GM23338 (cell line): ENCODE measurements at regions not wholly inside any gene's neighbourhood (a gene's known extent, or its start where the extent isn't known, plus 50 kb on each side); places are given as distances from the start of the nearest gene placed in this dataset.

Source experiments
- ATAC-seq: fragments of 200-7000 bp; cut with Tn5 transposase; 3 replicates; pipeline ENCODE4 v1.9.1; 2020
- DNase-seq: peaks from one replicate; pipeline ENCODE4 v3.0.0-alpha.2; 2015; ENCODE audit warnings: low spot score
- H2AFZ ChIP-seq: fragments of 200-600 bp; sonication (generic); 2 replicates; pipeline ENCODE4 v1.8.0; 2016; ENCODE audit warnings: antibody characterized with exemption, mild to moderate bottlenecking, moderate library complexity
- H3F3A ChIP-seq: fragments of 200-600 bp; sonication (generic); replicated peaks from 2 replicates; pipeline ENCODE4 v1.8.0; 2017; ENCODE audit warnings: antibody characterized with exemption, mixed run types, low read depth
- H3K27ac ChIP-seq: fragments of 200-600 bp; sonication (generic); 2 replicates; pipeline ENCODE4 v1.6.1; 2016; ENCODE audit warnings: low read depth
- H3K27me3 ChIP-seq: fragments of 200-600 bp; sonication (generic); 2 replicates; pipeline ENCODE4 v1.8.0; 2016; ENCODE audit warnings: mild to moderate bottlenecking, mixed run types, moderate library complexity; ENCODE audit not compliant: insufficient read depth
- H3K36me3 ChIP-seq: fragments of 200-600 bp; sonication (generic); 2 replicates; pipeline ENCODE4 v1.8.0; 2016; ENCODE audit warnings: mild to moderate bottlenecking; ENCODE audit not compliant: insufficient read depth
- H3K4me1 ChIP-seq: fragments of 200-600 bp; sonication (generic); 2 replicates; pipeline ENCODE4 v1.8.0; 2016; ENCODE audit warnings: mild to moderate bottlenecking, moderate library complexity; ENCODE audit not compliant: insufficient read depth
- H3K4me2 ChIP-seq: fragments of 200-600 bp; sonication (generic); 2 replicates; pipeline ENCODE4 v1.7.1; 2017; ENCODE audit warnings: mixed run types
- H3K4me3 ChIP-seq: fragments of 200-600 bp; sonication (generic); 2 replicates; pipeline ENCODE4 v1.6.1; 2016; ENCODE audit warnings: mixed run types
- H3K79me2 ChIP-seq: fragments of 200-600 bp; sonication (generic); replicated peaks from 2 replicates; pipeline ENCODE4 v1.8.0; 2017; ENCODE audit warnings: mild to moderate bottlenecking; ENCODE audit not compliant: insufficient read depth
- H3K9me2 ChIP-seq: fragments of 200-600 bp; sonication (generic); 2 replicates; pipeline ENCODE4 v1.8.0; 2017; ENCODE audit not compliant: insufficient read depth
- H4K20me1 ChIP-seq: fragments of 200-600 bp; sonication (generic); replicated peaks from 2 replicates; pipeline ENCODE4 v1.8.0; 2017; ENCODE audit warnings: mild to moderate bottlenecking; ENCODE audit not compliant: insufficient read depth
- H3K27ac Mint-ChIP-seq: 2 replicates; pipeline ENCODE4 v1.8.0; 2020; ENCODE audit warnings: inconsistent platforms, mild to moderate bottlenecking, moderate library complexity, mixed read lengths
- H3K27me3 Mint-ChIP-seq: 3 replicates; pipeline ENCODE4 v1.8.0; 2022; ENCODE audit warnings: low read depth, mild to moderate bottlenecking, moderate library complexity, mixed read lengths, inconsistent platforms; ENCODE audit not compliant: insufficient read depth, poor library complexity
- H3K36me3 Mint-ChIP-seq: 3 replicates; pipeline ENCODE4 v1.8.0; 2021; ENCODE audit warnings: low read depth, mild to moderate bottlenecking, inconsistent platforms, moderate library complexity, mixed read lengths
- H3K4me1 Mint-ChIP-seq: 3 replicates; pipeline ENCODE4 v1.8.0; 2020; ENCODE audit warnings: mild to moderate bottlenecking, inconsistent platforms, mixed read lengths
- H3K4me3 Mint-ChIP-seq: 3 replicates; pipeline ENCODE4 v1.8.0; 2021; ENCODE audit warnings: moderate library complexity, mild to moderate bottlenecking, inconsistent platforms, mixed read lengths
- H3K9me3 Mint-ChIP-seq: 3 replicates; pipeline ENCODE4 v1.8.0; 2020; ENCODE audit warnings: moderate library complexity, mild to moderate bottlenecking, inconsistent platforms, mixed read lengths
- CREB1 ChIP-seq: fragments of 250-450 bp; sonication (Bioruptor Pico); IDR thresholded peaks from 2 replicates; pipeline ENCODE4 v1.5.0; 2020; ENCODE audit warnings: low read depth, mild to moderate bottlenecking, moderate library complexity
- EZH2 ChIP-seq: fragments of 200-600 bp; sonication (generic); IDR thresholded peaks from one replicate; pipeline ENCODE4 v1.8.0; 2017; ENCODE audit warnings: antibody characterized with exemption, mild to moderate bottlenecking, low read depth; ENCODE audit not compliant: unreplicated experiment
- EZH2phosphoT487 ChIP-seq: fragments of 200-600 bp; sonication (generic); IDR thresholded peaks from one replicate; pipeline ENCODE4 v1.8.1; 2018; ENCODE audit warnings: antibody characterized with exemption; ENCODE audit not compliant: unreplicated experiment
- JUNB ChIP-seq: IDR thresholded peaks from one replicate; pipeline ENCODE4 v1.6.1; 2016; ENCODE audit warnings: antibody characterized with exemption; ENCODE audit not compliant: unreplicated experiment
- NANOG ChIP-seq: IDR thresholded peaks from 2 replicates; pipeline ENCODE4 v1.6.1; 2016; ENCODE audit warnings: antibody characterized with exemption, borderline replicate concordance
- POLR2AphosphoS5 ChIP-seq: IDR thresholded peaks from 2 replicates; pipeline ENCODE4 v1.6.1; 2016; ENCODE audit warnings: antibody characterized with exemption, low read depth
- STAT1 ChIP-seq: IDR thresholded peaks from one replicate; pipeline ENCODE4 v1.6.1; 2016; ENCODE audit warnings: antibody characterized with exemption; ENCODE audit not compliant: unreplicated experiment
- ZNF114 ChIP-seq: fragments of 250-450 bp; sonication (Bioruptor Pico); IDR thresholded peaks from 2 replicates; pipeline ENCODE4 v1.5.0; 2020; ENCODE audit warnings: mild to moderate bottlenecking, moderate library complexity
- ZNF331 ChIP-seq: fragments of 250-450 bp; sonication (Bioruptor Pico); IDR thresholded peaks from 2 replicates; pipeline ENCODE4 v1.5.0; 2020; ENCODE audit warnings: low read depth, mild to moderate bottlenecking, moderate library complexity
- TF ChIP-seq, protein P1 (sequence below): IDR thresholded peaks from 2 replicates; pipeline ENCODE4 v1.6.1; 2016; ENCODE audit warnings: antibody characterized with exemption
- TF ChIP-seq, protein P2 (sequence below): fragments of 250-450 bp; sonication (Bioruptor Pico); IDR thresholded peaks from 2 replicates; pipeline ENCODE4 v1.5.0; 2020; ENCODE audit warnings: mild to moderate bottlenecking, moderate library complexity
- TF ChIP-seq, protein P3 (sequence below): IDR thresholded peaks from one replicate; pipeline ENCODE4 v1.6.1; 2018; ENCODE audit warnings: antibody characterized with exemption; ENCODE audit not compliant: unreplicated experiment

DNA sequence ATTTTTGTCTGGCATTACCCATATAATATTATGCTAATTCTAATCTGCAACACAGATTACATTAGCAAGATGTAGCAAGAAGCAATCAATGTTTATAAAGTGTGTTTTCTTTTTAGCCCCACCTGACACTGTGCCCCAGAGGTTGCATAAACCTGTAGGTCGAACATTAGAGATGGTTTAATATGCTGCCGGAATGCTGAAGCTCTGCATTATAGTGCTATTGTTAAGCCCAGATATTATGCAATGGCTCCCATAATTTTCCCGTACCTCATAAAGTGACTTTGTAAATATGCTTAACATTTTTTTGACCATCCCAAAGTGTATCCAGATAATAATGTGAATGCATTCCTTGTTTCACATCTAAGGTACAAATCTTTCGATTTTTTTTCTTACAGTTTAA, 109.3 kb upstream of the MAP4K3 start:
- H3K4me3 Mint-ChIP-seq = no peak overlapping the region
- H3K4me1 Mint-ChIP-seq = peaks cover 13% of the 10 kb centered on the region
- Histone ChIP-seq H3K79me2 (no peaks in the 10 kb centered on the region), H3F3A (no peaks in the 10 kb centered on the region), H3K36me3 (no peaks in the 10 kb centered on the region), H3K27ac (no peak overlapping the region), H4K20me1 (no peaks in the 10 kb centered on the region), H3K4me3 (no peak overlapping the region), H3K27me3 (no peaks in the 10 kb centered on the region), H3K4me1 (peaks cover 11% of the 10 kb centered on the region), H3K9me2 (peaks cover 6% of the 10 kb centered on the region; the same call in 1 of the 2 replicates), H2AFZ (no peak overlapping the region), H3K4me2 (no peak overlapping the region)
- H3K27ac Mint-ChIP-seq = no peak overlapping the region
- H3K9me3 Mint-ChIP-seq = no peaks in the 10 kb centered on the region
- no peaks in the 10 kb centered on the region for H3K36me3 Mint-ChIP-seq
- ATAC-seq (no peak), DNase-seq (no peak)
- H3K27me3 Mint-ChIP-seq = peaks cover 2% of the 10 kb centered on the region
- no peak for TF ChIP-seq POLR2AphosphoS5
- TF ChIP-seq, protein P1, sequence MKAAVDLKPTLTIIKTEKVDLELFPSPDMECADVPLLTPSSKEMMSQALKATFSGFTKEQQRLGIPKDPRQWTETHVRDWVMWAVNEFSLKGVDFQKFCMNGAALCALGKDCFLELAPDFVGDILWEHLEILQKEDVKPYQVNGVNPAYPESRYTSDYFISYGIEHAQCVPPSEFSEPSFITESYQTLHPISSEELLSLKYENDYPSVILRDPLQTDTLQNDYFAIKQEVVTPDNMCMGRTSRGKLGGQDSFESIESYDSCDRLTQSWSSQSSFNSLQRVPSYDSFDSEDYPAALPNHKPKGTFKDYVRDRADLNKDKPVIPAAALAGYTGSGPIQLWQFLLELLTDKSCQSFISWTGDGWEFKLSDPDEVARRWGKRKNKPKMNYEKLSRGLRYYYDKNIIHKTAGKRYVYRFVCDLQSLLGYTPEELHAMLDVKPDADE = no peak
- TF ChIP-seq ZNF114 (CRISPR knock-in tag) = no peak
- no peak for TF ChIP-seq EZH2
- no peak for TF ChIP-seq JUNB
- TF ChIP-seq NANOG = no peak
- no peak for TF ChIP-seq EZH2phosphoT487

DNA sequence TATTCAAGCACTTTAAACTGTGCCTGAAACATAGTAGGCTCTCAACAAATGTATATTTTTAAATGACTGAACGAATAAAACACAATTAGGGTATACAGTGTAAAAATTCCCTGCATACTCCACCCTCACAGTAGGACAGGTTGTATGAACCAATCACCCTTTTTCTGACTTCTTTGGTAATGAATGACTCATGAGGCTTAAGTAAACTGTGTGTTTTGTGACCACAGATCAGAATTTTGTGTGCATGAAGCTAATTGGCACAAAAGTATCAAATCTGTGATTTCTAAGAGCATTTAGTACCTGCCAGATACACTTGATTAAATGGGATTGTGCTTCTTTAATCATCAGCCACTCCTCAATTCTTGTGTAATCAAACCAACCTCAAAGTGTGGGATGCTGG, 109.9 kb upstream of the MAP4K3 start:
- no peaks in the 10 kb centered on the region for H3K27me3 ChIP-seq
- no peaks in the 10 kb centered on the region for H4K20me1 ChIP-seq
- Mint-ChIP-seq H3K4me1 (peaks cover 13% of the 10 kb centered on the region), H3K4me3 (no peak overlapping the region), H3K27ac (no peak overlapping the region), H3K36me3 (no peaks in the 10 kb centered on the region), H3K9me3 (no peaks in the 10 kb centered on the region), H3K27me3 (no peaks in the 10 kb centered on the region)
- H3K4me1 ChIP-seq = peaks cover 11% of the 10 kb centered on the region
- no peaks in the 10 kb centered on the region for H3K36me3 ChIP-seq
- no peak for DNase-seq
- H3K9me2 ChIP-seq = 0 out of 2 replicates have a peak, but pooled peaks cover 3% of the 10 kb centered on the region
- no peaks in the 10 kb centered on the region for H3K79me2 ChIP-seq
- no peaks in the 10 kb centered on the region for H3F3A ChIP-seq
- no peak for ATAC-seq
- H3K27ac ChIP-seq = no peak overlapping the region
- H3K4me2 ChIP-seq = no peak overlapping the region
- no peak overlapping the region for H3K4me3 ChIP-seq
- H2AFZ ChIP-seq = no peak overlapping the region
- TF ChIP-seq, protein P2, sequence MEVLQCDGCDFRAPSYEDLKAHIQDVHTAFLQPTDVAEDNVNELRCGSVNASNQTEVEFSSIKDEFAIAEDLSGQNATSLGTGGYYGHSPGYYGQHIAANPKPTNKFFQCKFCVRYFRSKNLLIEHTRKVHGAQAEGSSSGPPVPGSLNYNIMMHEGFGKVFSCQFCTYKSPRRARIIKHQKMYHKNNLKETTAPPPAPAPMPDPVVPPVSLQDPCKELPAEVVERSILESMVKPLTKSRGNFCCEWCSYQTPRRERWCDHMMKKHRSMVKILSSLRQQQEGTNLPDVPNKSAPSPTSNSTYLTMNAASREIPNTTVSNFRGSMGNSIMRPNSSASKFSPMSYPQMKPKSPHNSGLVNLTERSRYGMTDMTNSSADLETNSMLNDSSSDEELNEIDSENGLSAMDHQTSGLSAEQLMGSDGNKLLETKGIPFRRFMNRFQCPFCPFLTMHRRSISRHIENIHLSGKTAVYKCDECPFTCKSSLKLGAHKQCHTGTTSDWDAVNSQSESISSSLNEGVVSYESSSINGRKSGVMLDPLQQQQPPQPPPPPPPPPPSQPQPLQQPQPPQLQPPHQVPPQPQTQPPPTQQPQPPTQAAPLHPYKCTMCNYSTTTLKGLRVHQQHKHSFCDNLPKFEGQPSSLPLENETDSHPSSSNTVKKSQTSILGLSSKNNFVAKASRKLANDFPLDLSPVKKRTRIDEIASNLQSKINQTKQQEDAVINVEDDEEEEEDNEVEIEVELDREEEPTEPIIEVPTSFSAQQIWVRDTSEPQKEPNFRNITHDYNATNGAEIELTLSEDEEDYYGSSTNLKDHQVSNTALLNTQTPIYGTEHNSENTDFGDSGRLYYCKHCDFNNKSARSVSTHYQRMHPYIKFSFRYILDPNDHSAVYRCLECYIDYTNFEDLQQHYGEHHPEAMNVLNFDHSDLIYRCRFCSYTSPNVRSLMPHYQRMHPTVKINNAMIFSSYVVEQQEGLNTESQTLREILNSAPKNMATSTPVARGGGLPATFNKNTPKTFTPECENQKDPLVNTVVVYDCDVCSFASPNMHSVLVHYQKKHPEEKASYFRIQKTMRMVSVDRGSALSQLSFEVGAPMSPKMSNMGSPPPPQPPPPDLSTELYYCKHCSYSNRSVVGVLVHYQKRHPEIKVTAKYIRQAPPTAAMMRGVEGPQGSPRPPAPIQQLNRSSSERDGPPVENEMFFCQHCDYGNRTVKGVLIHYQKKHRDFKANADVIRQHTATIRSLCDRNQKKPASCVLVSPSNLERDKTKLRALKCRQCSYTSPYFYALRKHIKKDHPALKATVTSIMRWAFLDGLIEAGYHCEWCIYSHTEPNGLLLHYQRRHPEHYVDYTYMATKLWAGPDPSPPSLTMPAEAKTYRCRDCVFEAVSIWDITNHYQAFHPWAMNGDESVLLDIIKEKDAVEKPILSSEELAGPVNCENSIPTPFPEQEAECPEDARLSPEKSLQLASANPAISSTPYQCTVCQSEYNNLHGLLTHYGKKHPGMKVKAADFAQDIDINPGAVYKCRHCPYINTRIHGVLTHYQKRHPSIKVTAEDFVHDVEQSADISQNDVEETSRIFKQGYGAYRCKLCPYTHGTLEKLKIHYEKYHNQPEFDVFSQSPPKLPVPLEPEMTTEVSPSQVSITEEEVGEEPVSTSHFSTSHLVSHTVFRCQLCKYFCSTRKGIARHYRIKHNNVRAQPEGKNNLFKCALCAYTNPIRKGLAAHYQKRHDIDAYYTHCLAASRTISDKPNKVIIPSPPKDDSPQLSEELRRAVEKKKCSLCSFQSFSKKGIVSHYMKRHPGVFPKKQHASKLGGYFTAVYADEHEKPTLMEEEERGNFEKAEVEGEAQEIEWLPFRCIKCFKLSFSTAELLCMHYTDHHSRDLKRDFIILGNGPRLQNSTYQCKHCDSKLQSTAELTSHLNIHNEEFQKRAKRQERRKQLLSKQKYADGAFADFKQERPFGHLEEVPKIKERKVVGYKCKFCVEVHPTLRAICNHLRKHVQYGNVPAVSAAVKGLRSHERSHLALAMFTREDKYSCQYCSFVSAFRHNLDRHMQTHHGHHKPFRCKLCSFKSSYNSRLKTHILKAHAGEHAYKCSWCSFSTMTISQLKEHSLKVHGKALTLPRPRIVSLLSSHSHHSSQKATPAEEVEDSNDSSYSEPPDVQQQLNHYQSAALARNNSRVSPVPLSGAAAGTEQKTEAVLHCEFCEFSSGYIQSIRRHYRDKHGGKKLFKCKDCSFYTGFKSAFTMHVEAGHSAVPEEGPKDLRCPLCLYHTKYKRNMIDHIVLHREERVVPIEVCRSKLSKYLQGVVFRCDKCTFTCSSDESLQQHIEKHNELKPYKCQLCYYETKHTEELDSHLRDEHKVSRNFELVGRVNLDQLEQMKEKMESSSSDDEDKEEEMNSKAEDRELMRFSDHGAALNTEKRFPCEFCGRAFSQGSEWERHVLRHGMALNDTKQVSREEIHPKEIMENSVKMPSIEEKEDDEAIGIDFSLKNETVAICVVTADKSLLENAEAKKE (CRISPR knock-in tag) = no peak
- TF ChIP-seq POLR2AphosphoS5 = no peak
- TF ChIP-seq EZH2 = no peak
- TF ChIP-seq ZNF114 (CRISPR knock-in tag) = no peak
- TF ChIP-seq STAT1 = no peak
- TF ChIP-seq ZNF331 (CRISPR knock-in tag) = no peak
- no peak for TF ChIP-seq CREB1 (CRISPR knock-in tag)
- TF ChIP-seq JUNB = no peak
- TF ChIP-seq, protein P3, sequence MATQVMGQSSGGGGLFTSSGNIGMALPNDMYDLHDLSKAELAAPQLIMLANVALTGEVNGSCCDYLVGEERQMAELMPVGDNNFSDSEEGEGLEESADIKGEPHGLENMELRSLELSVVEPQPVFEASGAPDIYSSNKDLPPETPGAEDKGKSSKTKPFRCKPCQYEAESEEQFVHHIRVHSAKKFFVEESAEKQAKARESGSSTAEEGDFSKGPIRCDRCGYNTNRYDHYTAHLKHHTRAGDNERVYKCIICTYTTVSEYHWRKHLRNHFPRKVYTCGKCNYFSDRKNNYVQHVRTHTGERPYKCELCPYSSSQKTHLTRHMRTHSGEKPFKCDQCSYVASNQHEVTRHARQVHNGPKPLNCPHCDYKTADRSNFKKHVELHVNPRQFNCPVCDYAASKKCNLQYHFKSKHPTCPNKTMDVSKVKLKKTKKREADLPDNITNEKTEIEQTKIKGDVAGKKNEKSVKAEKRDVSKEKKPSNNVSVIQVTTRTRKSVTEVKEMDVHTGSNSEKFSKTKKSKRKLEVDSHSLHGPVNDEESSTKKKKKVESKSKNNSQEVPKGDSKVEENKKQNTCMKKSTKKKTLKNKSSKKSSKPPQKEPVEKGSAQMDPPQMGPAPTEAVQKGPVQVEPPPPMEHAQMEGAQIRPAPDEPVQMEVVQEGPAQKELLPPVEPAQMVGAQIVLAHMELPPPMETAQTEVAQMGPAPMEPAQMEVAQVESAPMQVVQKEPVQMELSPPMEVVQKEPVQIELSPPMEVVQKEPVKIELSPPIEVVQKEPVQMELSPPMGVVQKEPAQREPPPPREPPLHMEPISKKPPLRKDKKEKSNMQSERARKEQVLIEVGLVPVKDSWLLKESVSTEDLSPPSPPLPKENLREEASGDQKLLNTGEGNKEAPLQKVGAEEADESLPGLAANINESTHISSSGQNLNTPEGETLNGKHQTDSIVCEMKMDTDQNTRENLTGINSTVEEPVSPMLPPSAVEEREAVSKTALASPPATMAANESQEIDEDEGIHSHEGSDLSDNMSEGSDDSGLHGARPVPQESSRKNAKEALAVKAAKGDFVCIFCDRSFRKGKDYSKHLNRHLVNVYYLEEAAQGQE = no peak
